ENCODE measurements at regions not wholly inside any gene's neighbourhood (a gene's known extent, or its start where the extent isn't known, plus 50 kb on each side); places are given as distances from the start of the nearest gene placed in this dataset.

DNA sequence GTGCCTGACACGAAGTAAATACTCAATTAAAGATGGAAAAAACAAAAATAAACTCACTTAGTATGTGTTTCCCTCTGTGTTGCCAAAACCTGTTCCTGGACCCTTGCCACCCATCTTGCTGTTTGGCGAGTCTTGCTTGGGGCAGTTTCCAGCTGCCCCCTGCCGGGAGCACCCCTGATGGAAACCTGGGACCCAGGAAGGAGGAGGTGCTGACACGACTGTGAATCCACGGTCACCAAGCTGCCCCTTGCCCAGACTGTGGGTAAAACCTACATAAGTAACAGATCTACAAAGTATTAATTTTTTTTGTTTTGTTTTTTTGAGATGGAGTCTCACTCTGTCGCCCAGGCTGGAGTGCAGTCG is 50.1 kb upstream of the SIAH1 start:
- H3K27ac ChIP-seq: no peak overlapping the region
- H3K4me1 ChIP-seq: no peaks in the 10 kb centered on the region
- H3K27me3 ChIP-seq: no peaks in the 10 kb centered on the region
- 69 to 100% methylated on average over 3 to 6 of the region's 7 CpGs for WGBS, 2 donors (ENCODE audit: low coverage in 1 of 2)
- no peak for ATAC-seq
- H3K9me3 ChIP-seq: no peaks in the 10 kb centered on the region
- TF ChIP-seq, protein P1, sequence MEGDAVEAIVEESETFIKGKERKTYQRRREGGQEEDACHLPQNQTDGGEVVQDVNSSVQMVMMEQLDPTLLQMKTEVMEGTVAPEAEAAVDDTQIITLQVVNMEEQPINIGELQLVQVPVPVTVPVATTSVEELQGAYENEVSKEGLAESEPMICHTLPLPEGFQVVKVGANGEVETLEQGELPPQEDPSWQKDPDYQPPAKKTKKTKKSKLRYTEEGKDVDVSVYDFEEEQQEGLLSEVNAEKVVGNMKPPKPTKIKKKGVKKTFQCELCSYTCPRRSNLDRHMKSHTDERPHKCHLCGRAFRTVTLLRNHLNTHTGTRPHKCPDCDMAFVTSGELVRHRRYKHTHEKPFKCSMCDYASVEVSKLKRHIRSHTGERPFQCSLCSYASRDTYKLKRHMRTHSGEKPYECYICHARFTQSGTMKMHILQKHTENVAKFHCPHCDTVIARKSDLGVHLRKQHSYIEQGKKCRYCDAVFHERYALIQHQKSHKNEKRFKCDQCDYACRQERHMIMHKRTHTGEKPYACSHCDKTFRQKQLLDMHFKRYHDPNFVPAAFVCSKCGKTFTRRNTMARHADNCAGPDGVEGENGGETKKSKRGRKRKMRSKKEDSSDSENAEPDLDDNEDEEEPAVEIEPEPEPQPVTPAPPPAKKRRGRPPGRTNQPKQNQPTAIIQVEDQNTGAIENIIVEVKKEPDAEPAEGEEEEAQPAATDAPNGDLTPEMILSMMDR (IDR thresholded peaks at IDR 0.05): no peak
- TF ChIP-seq EP300 (IDR thresholded peaks at IDR 0.05) (no peak), POLR2A (IDR thresholded peaks at IDR 0.05) (no peak), POLR2AphosphoS5 (IDR thresholded peaks at IDR 0.05) (no peak)
- no peaks in the 10 kb centered on the region for H3K36me3 ChIP-seq
- no peak overlapping the region for H3K4me3 ChIP-seq

Small RNA genes lying in the stretch of these regions (small RNA-seq; reads per million reads assigned to genes)
- gene AC026470.1: 0 reads per million in 4 donors
